HuH-7.5 (cell line): ENCODE measurements at regions not wholly inside any gene's neighbourhood (a gene's known extent, or its start where the extent isn't known, plus 50 kb on each side); places are given as distances from the start of the nearest gene placed in this dataset.
"Not testable (repeated sequence)": the region's sequence is repeated elsewhere in the genome, so short reads cannot be mapped to it uniquely, and the experiment has no call there.

ENCODE experiments used
- DNase-seq: peaks from one replicate; pipeline ENCODE4 v3.0.0; 2011; ENCODE audit warnings: low spot score

DNA sequence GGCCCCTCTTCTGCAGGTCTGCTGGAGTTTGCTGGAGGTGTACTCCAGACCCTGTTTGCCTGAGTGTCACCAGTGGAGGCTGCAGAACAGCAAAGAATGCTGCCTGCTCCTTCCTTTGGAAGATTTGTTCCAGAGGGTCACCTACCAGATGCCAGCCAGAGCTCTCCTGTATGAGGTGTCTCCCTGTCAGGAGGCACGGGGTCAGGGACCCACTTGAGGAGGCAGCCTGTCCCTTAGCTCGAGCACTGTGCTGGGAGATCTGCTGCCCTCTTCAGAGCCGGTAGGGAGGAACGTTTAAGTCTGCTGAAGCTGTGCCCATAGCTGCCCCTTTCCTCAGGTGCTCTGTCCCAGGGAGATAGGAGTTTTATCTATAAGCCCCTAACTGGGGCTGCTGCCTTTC, 207.9 kb downstream of the FAT3 start:
- no peak for DNase-seq

DNA sequence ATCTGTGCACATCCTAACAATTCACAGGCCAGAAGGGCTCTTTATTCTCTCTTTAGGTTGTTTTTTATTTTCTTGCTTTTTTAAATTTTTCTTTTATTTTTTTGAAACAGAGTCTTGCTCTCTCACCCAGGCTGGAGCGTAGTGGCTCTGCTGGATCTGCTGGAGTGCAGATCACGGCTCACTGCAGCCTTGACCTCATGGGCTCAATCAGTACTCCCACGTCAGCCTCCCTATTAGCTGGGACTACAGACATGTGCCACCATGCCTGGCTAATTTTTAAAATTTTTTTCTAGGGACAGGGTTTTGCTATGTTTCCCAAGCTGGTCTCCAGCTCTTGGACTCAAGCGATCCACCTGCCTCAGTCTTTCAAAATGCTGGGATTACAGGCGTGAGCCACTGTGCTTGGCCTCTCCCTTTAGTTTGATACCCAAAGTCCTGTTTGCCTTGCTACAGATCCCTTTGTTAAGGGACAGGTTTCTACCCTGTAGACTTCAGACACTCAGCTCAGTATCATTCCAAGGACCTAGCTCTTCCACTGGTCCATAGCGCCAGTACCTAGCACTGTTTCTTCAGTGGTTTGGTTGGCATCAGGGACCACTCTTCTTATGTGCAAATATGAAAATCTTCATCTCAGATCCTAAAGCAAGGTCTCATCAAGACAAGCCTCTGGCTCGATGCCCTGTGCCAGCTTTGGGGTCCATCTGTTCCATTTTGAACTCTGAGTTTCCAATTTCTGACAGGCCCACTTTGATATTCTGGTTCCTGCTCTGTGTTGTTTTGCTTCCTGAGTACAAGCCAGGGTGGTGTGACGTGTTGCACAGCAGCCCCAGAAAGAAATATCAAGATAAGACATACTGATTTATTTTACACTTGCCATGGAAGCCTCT, 211.7 kb downstream of the FAT3 start:
- DNase-seq = no peak

DNA sequence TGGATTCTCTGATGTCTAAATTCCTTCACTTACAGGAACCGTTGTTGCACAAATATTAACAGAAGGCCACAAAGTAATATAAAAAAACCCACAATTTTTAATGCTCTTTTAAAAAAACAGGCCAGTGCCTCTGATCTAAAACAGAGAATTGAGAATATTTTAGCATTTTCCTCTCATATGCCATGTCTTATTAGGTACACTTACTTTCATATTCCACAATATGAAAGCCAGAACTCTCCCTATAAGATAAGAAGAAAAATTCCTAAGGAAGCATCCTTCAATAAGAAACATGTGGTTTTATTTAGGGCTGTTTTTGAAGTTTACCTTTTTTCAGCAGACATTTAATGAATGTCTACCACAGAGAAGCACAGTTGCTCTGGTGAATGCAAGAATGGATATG, 214.5 kb downstream of the FAT3 start:
- no peak for DNase-seq

DNA sequence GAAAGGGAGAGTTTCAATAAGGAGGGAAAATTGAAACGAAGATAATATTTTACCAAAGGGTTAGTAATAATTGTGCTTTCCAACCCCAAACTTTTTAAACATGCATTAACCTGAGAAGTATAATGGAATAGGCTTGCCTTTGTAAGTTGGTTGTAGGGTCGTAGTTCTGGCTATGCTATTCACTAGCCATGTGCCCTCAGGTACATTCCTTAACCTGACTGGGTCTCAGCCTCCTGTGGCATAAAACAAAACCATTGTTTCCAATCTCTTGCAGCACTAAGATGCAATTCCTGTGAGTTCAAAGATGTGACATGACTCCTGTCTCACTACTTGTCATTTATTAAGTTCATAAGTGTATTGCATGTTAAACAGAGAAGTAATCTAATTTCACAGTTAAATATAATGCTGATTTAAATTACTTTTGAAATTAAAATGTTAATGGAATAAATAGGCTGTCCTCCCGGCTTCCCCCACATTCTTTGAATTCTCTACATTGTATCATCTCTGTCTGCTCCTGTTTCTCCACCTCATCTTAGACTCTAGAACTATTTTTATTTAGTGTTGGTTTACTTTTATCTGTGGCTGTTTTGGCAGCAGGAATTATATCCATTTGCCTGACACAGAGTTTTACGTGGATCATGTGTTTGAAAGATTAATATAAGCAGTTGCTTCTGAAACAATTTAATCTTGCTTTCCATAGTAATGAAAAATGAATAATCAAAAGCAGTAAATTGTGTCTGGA, 216.3 kb downstream of the FAT3 start:
- no peak for DNase-seq

DNA sequence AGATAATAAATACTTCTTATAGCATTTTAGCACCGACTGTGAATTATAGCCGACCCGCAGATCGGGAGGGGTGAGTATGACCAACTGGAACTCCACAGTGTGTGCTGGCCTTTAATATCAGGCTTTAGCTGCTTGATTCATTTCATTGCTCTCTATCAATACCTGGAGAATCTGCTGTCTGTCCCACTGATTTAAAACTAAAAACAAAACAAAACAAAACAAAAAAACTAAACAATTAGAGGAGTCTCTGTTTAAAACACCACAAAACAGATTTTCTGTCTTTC, 216.8 kb downstream of the FAT3 start:
- no peak for DNase-seq

DNA sequence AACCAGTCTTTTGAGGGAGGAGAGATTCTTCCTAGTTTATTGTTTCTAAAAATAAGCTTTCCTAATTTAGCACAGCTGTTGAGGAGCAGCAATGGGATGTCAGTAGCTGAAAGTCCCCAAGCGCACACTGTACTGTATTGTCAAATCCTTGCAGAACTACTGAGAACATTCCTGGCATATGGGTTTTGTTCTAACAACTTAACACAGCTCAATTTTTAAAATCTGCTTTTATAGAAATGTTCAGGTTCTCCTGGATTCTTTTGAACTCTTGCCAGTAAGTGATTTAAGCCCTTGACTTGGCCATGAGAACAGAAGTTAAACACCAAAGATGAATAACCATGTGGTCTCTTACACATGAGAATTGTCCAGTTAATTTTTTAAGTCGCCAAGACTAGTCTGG, 218.6 kb downstream of the FAT3 start:
- DNase-seq = no peak

DNA sequence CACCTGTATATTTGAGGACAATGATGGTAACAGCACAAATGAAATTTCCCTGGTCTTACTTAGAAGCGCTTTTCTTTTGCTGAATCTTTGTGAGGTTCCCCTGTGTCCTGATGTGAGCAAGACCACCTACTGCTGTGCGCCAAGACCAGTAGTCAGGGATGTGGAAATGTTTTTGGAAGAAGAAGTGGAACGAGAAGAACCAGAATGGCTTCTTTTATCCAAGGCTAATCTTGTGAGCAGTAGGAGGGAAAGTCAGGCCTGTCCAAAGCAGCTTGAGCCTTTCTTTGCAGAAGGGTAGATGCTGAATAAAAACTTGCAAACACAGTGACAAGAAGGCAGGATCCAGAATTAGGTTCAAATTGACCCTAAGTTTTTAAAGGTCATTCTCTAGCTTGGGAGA, 223.0 kb downstream of the FAT3 start:
- DNase-seq = no peak

DNA sequence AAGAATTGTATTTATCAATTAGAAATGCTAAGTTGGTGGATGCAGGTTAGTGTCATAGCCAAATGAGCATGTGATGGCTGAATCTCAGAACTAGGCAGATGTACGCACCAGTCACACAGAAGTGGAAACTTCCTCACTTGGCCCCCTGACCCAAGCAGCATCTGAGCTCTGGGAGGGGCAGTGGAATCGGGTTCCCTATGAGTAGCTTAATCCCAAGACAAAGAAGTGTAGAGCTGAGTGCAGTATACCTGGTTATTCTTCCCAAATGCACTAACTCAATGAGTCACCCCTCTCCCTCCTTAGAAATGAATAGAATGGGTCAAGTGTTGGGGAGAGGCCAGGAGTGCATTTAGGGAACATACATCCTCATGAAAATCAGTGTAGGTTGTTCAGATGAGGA, 224.6 kb downstream of the FAT3 start:
- no peak for DNase-seq

DNA sequence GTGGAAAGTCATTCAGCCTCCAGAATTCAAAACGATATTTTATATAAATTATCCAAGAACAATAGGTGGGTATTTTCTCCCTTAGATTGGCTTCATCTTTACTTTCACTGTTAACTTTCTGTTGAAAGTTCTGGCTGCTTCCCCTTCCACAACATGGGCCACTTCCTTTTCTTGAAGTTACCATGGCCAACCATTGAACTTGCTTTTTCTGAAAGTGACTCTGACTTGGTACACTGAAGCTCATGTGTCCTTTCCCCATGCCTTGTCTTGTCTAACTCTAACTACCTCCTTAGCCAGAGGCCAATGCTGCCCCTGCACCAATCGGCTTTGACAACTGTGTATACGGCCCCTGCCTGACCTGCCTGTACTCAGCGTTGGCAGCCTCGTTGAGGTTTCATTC, 225.2 kb downstream of the FAT3 start:
- DNase-seq = no peak

DNA sequence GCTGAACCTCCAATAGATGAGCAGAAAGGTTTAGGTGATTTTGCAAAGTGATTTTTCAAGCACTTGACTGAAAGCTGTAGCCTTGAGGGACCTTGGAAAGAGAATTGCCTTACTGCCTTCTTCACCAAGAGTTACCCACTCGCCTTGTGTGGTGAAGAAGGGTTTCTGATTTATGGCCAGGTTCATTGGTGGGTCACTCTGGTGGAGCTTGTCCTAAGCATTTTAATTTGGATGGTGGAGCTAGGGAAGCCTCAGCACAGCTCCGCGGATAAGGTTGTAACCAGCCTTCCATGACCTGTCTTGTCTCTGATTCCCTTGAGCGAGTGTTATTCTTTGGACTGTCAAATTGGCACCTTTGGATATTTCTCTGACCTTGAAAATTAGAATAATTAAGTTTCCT, 226.4 kb downstream of the FAT3 start:
- no peak for DNase-seq

DNA sequence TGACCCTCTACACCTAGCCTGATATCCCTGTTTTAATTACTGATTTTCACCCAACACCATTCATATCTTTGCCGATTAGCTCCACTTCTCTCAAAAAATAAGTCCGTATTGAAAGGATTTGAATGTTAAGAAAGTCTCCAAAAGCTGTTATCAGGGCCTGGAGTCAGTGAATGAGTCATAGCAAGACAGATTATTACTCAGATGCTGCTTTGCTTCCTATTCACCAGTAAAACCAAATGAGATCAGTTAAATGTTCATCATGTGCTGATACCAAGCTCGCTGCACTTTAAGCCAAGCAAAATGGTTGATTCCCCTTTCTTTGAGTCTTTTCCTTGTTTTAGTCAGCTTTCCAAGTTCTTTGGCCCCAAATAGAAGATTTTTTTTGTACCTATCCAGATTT, 228.4 kb downstream of the FAT3 start:
- DNase-seq = no peak

DNA sequence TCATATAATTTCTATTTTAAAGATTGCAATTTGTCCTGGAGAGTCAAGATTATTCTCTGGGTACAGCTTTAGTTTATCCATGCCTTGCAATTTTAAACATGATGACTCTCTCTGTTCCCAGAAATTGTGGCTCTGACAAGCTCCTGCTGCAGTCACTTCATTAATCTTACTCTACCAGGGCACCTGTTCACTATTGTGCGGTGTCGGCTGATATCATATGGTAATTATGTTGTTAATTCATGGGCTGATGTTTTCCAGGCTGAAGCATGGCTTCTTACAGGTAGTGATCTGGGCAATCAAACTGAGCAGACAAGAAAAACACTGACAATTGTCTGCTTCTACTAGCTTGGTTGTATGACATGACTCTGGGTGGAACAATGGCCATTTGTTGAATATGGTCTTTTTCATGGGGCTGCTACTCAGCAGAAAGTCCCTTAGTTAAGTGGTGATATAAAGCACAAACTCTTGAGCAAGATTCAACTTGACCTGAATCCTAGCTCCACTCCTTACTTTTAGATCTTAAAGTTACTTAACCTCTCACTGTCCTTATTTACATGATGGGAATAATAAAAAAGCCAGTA, 230.7 kb downstream of the FAT3 start:
- no peak for DNase-seq

DNA sequence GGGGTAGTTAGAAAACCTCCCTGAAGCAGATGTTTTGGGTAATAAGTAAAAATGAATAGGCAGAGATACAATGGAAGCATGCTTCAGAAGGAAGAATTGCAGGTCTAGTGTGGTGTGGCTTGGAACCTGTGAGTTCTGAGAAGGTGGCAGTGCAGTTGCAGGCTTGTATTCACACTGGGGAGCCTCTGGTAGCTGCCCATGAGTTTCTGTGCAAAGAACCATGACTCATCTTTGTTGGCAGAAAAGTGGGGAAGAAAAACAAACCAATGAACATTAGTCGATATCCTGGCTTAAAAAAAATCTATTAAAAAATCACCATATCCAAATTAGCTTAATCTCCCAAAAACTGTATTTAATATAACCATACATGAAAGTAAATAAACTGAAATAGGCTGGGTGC, 232.6 kb downstream of the FAT3 start:
- no peak for DNase-seq

DNA sequence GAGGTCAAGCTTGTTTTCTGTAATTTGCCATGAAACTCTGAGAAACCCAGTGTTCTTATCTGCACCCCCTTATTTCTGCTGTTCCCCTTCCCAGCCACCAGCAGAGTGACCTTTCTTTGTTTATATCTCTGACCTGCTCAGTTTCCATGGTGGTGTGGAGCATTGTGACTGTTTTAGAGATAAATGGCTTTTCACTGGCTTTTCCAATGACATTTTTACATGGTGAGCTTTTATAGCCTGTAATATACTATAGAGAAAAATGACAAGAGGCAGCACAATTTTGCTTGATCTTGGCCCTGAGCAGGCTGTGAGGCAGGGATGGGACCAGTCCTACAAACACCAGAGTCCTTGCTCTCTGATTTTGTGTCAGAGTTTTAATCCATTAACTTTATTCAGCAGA, 233.9 kb downstream of the FAT3 start:
- no peak for DNase-seq

DNA sequence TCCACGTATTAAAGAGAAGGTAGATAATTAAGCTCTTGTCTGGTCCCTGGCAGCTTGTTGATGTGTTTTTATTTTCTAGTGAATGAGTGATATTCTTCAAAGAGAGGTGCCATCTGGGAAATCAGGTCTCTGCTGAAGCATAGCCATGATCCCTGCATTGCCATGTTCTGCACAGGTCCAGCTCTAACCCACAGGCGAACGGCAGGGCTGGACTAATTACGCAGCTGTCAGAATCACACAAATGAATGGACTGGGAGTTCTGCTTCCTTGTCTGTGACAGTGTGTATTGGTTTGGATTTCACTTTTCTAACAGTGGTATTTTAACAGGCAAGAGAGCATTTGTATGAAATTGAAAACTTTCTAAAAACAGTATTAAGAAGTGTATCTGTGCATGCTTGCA, 235.6 kb downstream of the FAT3 start:
- DNase-seq = no peak

DNA sequence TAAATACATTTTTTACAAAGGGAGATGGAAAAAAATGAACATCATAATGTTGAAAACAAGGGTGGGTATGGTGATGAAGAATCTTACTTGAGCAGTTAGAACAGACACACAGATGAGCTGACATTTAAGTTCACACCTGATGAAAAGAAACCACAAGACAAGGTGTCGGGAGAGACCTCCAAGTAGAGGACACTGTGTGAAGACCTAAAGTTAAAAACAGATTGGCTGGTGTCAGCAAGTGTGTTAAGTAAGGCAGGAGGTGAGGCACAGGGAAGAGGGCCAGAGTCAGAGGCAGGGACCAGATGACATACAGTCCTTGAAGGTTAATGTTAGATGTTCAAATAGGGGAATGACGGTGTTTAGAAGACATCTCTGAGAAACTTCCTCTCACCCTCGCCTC, 236.8 kb downstream of the FAT3 start:
- no peak for DNase-seq

DNA sequence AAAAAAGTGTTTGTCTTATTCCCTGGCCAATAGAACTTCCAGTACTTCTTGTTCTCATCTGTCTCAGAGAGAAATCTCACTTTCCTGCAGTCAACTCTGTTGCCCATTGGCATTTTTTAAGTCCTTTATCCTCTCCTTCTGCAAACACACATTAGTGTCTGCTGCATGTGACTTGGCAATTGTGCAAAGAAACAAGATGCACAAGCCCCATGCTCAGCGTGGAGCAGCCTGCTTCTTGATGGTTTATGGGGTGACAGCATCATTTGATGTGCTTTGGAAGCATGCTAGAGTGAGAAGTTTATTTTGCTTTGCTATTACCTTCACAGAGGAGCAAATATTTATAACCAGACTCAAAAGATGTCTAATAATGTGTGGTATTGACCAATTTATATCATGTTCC, 238.2 kb downstream of the FAT3 start:
- DNase-seq = no peak

DNA sequence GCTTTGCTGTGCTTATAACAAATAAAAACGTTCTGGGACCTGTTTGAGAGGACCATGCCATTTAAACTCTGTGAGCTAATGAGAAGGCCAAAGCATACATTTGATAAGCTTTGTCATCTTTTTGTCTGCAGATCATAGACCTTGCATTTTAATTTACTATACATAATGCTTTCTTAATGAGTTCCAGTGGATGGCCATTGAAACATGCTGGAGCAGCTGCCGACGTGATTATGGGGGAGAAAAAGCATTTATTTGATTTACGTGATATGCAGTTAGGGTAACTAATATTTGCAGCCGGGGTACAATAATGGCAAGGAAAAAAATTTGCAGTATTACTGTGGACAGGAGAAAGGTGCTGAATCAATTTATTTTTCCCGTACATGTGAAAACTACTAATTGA, 240.2 kb downstream of the FAT3 start:
- no peak for DNase-seq

DNA sequence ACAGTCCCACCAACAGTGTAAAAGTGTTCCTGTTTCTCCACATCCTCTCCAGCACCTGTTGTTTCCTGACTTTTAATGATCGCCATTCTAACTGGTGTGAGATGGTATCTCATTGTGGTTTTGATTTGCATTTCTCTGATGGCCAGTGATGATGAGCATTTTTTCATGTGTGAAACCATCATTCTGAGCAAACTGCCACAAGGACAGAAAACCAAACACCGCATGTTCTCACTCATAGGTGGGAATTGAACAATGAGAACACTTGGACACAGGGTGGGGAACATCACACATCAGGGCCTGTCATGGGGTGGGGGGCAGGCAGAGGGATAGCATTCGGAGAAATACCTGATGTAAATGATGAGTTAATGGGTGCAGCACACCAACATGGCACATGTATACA, 240.8 kb downstream of the FAT3 start:
- DNase-seq = not testable (repeated sequence)

DNA sequence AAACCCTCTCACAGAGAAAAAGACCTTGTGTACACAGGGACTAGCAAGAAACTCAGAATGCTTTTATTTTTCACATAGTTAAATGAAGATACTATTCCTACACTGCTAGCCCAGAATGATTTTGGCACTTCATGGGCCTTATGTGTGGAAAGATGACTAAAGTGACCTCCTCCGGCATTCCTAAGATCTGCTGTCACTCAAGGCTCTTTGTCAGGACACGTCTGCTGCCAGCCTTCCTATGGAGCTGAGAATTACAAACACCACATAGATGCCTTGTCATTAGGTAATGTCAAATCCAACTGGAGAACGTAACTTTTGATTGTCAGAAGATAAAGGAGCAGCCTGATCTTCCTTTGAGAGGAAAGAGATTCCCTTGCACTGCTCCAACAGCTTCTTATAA, 249.1 kb downstream of the FAT3 start:
- no peak for DNase-seq

DNA sequence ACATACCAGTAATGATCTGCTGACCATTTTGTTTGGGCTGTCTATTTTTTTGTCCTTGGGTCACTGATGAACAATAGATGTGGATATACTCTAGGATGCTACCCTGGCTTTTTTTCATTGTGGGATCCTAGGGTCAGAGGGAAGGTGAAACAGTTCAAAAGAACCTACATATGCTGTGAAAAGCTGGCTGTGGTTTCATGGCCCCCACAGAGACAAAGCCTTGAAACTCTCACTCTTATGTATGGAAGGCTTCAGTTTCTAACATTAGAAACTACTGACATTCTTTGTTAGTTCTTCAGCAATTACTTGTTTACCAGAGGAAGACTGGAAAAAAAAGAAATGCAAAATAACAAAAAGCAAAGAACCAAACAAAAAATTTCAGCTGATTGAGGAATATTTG, 250.7 kb downstream of the FAT3 start:
- DNase-seq = no peak

DNA sequence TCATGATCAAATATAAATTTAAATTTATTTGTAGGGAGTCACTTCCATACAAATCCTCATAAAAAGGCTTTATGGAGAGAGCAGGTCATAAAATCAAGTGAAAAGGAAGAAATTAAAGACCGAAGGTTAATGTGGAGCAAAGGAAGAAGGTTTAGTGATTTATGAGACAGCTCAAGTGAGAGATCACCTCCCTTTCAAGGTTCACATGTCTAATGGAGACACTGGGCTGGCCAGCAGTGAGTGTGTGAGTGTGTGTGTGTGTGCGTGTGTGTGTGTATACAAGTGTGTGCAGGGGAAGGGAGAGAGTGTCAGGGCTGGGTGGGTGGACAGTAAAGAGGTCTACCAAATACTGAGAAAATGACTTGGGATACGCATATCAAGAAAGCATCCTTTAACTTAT, 251.2 kb downstream of the FAT3 start:
- DNase-seq = no peak

DNA sequence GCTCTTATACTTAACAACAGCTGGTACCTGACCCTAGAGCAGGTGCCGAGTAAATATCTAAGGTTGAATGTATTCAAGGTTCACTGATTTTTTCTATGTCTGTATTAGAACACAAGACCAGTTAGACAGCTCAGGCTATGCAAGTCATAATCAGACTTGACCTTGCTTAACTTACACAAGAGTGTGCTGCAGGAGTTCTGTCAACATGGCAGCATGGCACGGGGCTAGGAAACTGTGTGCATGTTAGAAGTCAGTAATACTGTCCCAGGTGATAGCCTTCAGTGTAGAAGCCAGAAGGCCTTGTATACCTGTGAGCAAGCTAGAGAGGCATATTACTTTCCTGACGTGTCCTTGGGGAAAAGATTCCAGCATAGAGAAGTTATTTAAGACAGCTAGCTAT, 253.1 kb downstream of the FAT3 start:
- DNase-seq = no peak

DNA sequence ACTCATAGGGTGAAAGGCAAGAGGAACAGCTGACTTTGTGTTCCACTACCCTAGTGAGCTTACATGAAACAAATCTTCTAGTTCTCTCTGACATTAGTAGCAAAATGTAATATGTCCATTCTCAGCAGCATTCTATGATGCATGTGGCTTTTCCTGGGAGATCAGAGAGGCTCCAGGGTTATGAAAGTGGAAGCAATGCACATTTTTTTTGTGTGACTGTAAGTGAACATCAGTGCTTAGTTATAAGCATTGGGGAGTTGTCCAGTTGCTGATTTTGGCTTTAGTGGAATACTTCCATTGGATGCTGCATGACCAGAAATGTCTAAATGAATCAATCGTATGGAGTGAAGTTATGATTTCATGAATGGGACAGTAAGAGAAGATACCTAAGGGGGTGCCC, 255.9 kb downstream of the FAT3 start:
- DNase-seq = no peak
